Smooth muscle cell (in vitro differentiated cells): ENCODE measurements at regions not wholly inside any gene's neighbourhood (a gene's known extent, or its start where the extent isn't known, plus 50 kb on each side); places are given as distances from the start of the nearest gene placed in this dataset.

Experiments used
- DNase-seq: peaks from one replicate; lab custom pipeline; 2025; ENCODE audit not compliant: unreplicated experiment; lab: John Stamatoyannopoulos, UW
- H2AFZ ChIP-seq: fragments of 200-600 bp; sonication (generic); 2 replicates; pipeline ENCODE4 v1.6.0; 2016; ENCODE audit warnings: antibody characterized with exemption, low read depth, mild to moderate bottlenecking
- H3F3A ChIP-seq: fragments of 200-600 bp; sonication (generic); 2 replicates; pipeline ENCODE4 v1.6.0; 2017; ENCODE audit warnings: antibody characterized with exemption, low read depth
- H3K27ac ChIP-seq: fragments of 200-600 bp; sonication (generic); 2 replicates; pipeline ENCODE4 v1.5.1; 2016; ENCODE audit warnings: low read depth, mild to moderate bottlenecking
- H3K27me3 ChIP-seq: fragments of 200-600 bp; sonication (generic); 2 replicates; pipeline ENCODE4 v1.6.1; 2016; ENCODE audit warnings: low read depth, mild to moderate bottlenecking
- H3K36me3 ChIP-seq: fragments of 200-600 bp; sonication (generic); 2 replicates; pipeline ENCODE4 v1.5.1; 2016; ENCODE audit warnings: low read depth
- H3K4me1 ChIP-seq: fragments of 200-600 bp; sonication (generic); 2 replicates; pipeline ENCODE4 v1.5.1; 2016; ENCODE audit warnings: low read depth
- H3K4me2 ChIP-seq: fragments of 200-600 bp; sonication (generic); 2 replicates; pipeline ENCODE4 v1.6.0; 2016; ENCODE audit warnings: mild to moderate bottlenecking
- H3K4me3 ChIP-seq: fragments of 200-600 bp; sonication (generic); 2 replicates; pipeline ENCODE4 v1.5.1; 2016; ENCODE audit warnings: mild to moderate bottlenecking
- H3K79me2 ChIP-seq: fragments of 200-600 bp; sonication (generic); 2 replicates; pipeline ENCODE4 v1.6.0; 2016; ENCODE audit warnings: low read depth, mild to moderate bottlenecking
- H3K9ac ChIP-seq: fragments of 200-600 bp; sonication (generic); 2 replicates; pipeline ENCODE4 v1.6.0; 2016; ENCODE audit warnings: low read depth
- H3K9me3 ChIP-seq: fragments of 200-600 bp; sonication (generic); replicated peaks from 2 replicates; pipeline ENCODE4 v1.5.1; 2016; ENCODE audit warnings: low read depth
- H4K20me1 ChIP-seq: fragments of 200-600 bp; sonication (generic); 2 replicates; pipeline ENCODE4 v1.6.0; 2016; ENCODE audit warnings: low read depth
- WGBS: methylation state at CpG from one replicate; pipeline ENCODE4 v1.1.7; 2016; ENCODE audit warnings: low lambda C conversion rate; 5-methylcytosine and 5-hydroxymethylcytosine counted together
- TF ChIP-seq, protein P1 (sequence below): fragments of 200-600 bp; sonication (generic); IDR thresholded peaks from 2 replicates; pipeline ENCODE4 v1.5.1; 2017; ENCODE audit warnings: borderline replicate concordance, mild to moderate bottlenecking, antibody characterized with exemption; ENCODE audit not compliant: insufficient read depth, poor library complexity, severe bottlenecking

DNA sequence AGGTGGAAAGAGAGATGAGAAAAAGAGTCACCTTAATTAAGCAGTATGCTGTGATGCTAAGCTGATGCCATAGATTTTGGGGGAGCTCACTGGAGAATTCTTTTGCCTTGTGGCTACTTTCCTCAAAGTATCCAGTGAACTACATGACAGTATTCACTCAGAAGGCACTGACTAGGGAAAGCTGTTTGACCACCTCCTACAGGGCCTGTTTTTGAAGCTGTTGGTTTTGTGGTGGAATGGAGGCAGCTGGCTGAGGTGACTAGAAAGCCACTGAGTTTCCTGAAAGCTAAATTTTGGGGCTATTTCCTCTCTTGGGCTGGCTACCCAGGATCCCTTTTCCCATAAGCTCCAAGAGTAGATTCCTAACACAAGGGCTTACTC is 124.8 kb upstream of the EOLA2 start:
- Histone ChIP-seq H4K20me1 (no peaks in the 10 kb centered on the region), H3K9ac (no peak overlapping the region), H3K4me1 (no peaks in the 10 kb centered on the region), H3F3A (no peaks in the 10 kb centered on the region), H3K4me2 (no peak overlapping the region), H3K27me3 (no peaks in the 10 kb centered on the region), H3K9me3 (no peaks in the 10 kb centered on the region), H3K4me3 (no peak overlapping the region), H3K27ac (peak overlapping the region; percentile 45), H3K79me2 (no peaks in the 10 kb centered on the region), H2AFZ (no peak overlapping the region), H3K36me3 (no peaks in the 10 kb centered on the region)
- no peak for DNase-seq
- TF ChIP-seq, protein P1, sequence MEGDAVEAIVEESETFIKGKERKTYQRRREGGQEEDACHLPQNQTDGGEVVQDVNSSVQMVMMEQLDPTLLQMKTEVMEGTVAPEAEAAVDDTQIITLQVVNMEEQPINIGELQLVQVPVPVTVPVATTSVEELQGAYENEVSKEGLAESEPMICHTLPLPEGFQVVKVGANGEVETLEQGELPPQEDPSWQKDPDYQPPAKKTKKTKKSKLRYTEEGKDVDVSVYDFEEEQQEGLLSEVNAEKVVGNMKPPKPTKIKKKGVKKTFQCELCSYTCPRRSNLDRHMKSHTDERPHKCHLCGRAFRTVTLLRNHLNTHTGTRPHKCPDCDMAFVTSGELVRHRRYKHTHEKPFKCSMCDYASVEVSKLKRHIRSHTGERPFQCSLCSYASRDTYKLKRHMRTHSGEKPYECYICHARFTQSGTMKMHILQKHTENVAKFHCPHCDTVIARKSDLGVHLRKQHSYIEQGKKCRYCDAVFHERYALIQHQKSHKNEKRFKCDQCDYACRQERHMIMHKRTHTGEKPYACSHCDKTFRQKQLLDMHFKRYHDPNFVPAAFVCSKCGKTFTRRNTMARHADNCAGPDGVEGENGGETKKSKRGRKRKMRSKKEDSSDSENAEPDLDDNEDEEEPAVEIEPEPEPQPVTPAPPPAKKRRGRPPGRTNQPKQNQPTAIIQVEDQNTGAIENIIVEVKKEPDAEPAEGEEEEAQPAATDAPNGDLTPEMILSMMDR: no peak

DNA sequence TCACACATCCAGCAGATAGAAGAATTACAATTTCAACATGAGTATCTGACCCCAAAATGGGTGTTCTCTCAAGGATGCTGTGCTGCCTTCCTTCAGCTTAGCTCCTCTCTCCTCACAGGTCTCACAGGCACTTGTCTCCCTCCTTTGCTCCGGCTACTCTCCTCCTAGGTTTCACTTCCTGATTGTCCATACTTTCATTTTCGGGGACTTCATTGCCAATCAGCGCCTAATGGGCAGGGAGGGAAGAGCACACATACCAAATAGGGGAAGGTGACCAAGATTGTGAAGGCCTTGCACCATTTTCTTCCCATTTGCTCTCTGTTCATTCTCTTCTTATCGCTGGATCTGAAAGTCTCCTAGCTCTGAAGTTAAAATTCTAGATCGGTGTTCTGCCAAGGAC is 125.4 kb upstream of the EOLA2 start:
- Histone ChIP-seq H4K20me1 (no peaks in the 10 kb centered on the region), H3K4me3 (no peak overlapping the region), H3K4me1 (no peaks in the 10 kb centered on the region), H3K9me3 (no peaks in the 10 kb centered on the region), H3K4me2 (no peak overlapping the region), H3K27me3 (no peaks in the 10 kb centered on the region), H2AFZ (no peak overlapping the region), H3F3A (no peaks in the 10 kb centered on the region), H3K9ac (no peak overlapping the region), H3K36me3 (no peaks in the 10 kb centered on the region), H3K79me2 (no peaks in the 10 kb centered on the region), H3K27ac (no peak overlapping the region)
- TF ChIP-seq, protein P1: no peak
- no peak for DNase-seq
- 83% methylated on average over 5 of the region's 5 CpGs for WGBS

GRCh38 chrX:150074175-150074574 is 135.9 kb upstream of the EOLA2 start:
- H3K4me2 ChIP-seq: no peak overlapping the region
- no peaks in the 10 kb centered on the region for H3K4me1 ChIP-seq
- no peaks in the 10 kb centered on the region for H3K79me2 ChIP-seq
- no peak for DNase-seq
- TF ChIP-seq, protein P1: no peak
- H3K36me3 ChIP-seq: no peaks in the 10 kb centered on the region
- no peak overlapping the region for H3K27ac ChIP-seq
- WGBS: 81% methylated on average over 1 of the region's 1 CpG
- no peaks in the 10 kb centered on the region for H3F3A ChIP-seq
- H3K9me3 ChIP-seq: no peaks in the 10 kb centered on the region
- no peaks in the 10 kb centered on the region for H3K27me3 ChIP-seq
- H4K20me1 ChIP-seq: no peaks in the 10 kb centered on the region
- no peak overlapping the region for H2AFZ ChIP-seq
- H3K4me3 ChIP-seq: no peak overlapping the region
- no peak overlapping the region for H3K9ac ChIP-seq

DNA sequence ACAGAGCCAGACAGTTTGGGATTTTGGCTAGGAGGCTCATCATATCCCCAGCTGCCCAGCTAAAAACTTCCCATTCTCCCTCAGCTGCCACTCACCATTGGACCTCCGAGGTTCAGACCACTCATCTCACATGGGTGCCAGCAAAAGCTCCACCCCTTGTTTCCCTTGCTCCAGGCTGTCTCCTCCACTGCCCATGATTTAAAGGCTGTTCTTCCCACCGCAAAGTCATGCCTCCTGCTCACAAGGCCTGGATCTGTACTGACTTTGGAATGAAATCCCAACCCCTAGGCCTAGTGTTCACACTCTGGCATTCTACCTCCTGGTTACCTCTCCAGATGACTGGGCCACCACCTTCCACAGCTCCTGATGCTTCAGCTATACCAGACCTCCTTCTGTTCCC is 142.2 kb upstream of the EOLA2 start:
- no peaks in the 10 kb centered on the region for H3K79me2 ChIP-seq
- H3K4me2 ChIP-seq: no peak overlapping the region
- no peaks in the 10 kb centered on the region for H3K9me3 ChIP-seq
- no peaks in the 10 kb centered on the region for H3K36me3 ChIP-seq
- no peak overlapping the region for H3K27ac ChIP-seq
- H3K4me1 ChIP-seq: no peaks in the 10 kb centered on the region
- H3F3A ChIP-seq: no peaks in the 10 kb centered on the region
- no peaks in the 10 kb centered on the region for H4K20me1 ChIP-seq
- H3K27me3 ChIP-seq: no peaks in the 10 kb centered on the region
- TF ChIP-seq, protein P1: no peak
- 64% methylated on average over 2 of the region's 2 CpGs for WGBS
- no peak overlapping the region for H3K4me3 ChIP-seq
- no peak for DNase-seq
- no peak overlapping the region for H2AFZ ChIP-seq
- H3K9ac ChIP-seq: no peak overlapping the region
